DND-41 (cell line): ENCODE measurements at regions not wholly inside any gene's neighbourhood (a gene's known extent, or its start where the extent isn't known, plus 50 kb on each side); places are given as distances from the start of the nearest gene placed in this dataset.

Experiments
- EZH2 ChIP-seq: IDR thresholded peaks from 3 replicates; pipeline ENCODE4 v1.6.1; 2012; ENCODE audit warnings: borderline replicate concordance, low read depth, mild to moderate bottlenecking, moderate library complexity, low read length, inconsistent platforms; ENCODE audit not compliant: severe bottlenecking
- TF ChIP-seq, protein P1 (sequence below): IDR thresholded peaks from 2 replicates; pipeline ENCODE4 v1.5.1; 2012; ENCODE audit warnings: borderline replicate concordance, low read length, moderate library complexity, mild to moderate bottlenecking; ENCODE audit not compliant: poor library complexity, severe bottlenecking; ENCODE audit errors: extremely low read depth

GRCh38 chr6:167669870-167670802 is 156.6 kb upstream of the AFDN start:
- TF ChIP-seq, protein P1, sequence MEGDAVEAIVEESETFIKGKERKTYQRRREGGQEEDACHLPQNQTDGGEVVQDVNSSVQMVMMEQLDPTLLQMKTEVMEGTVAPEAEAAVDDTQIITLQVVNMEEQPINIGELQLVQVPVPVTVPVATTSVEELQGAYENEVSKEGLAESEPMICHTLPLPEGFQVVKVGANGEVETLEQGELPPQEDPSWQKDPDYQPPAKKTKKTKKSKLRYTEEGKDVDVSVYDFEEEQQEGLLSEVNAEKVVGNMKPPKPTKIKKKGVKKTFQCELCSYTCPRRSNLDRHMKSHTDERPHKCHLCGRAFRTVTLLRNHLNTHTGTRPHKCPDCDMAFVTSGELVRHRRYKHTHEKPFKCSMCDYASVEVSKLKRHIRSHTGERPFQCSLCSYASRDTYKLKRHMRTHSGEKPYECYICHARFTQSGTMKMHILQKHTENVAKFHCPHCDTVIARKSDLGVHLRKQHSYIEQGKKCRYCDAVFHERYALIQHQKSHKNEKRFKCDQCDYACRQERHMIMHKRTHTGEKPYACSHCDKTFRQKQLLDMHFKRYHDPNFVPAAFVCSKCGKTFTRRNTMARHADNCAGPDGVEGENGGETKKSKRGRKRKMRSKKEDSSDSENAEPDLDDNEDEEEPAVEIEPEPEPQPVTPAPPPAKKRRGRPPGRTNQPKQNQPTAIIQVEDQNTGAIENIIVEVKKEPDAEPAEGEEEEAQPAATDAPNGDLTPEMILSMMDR, result no peak
- TF ChIP-seq EZH2, result no peak
